Prostate gland (tissue), 2 donors: ENCODE measurements at regions not wholly inside any gene's neighbourhood (a gene's known extent, or its start where the extent isn't known, plus 50 kb on each side); places are given as distances from the start of the nearest gene placed in this dataset.

Experiments used
- DNase-seq: peaks from one replicate; pipeline ENCODE4 v3.0.0-alpha.2; 2019; ENCODE audit warnings: low spot score
- H3K27ac ChIP-seq, 2 donors: fragments of 200-600 bp; sonication (generic); 2 replicates each; pipeline ENCODE4 v1.5.1; 2017 to 2019
- H3K27me3 ChIP-seq: fragments of 200-600 bp; sonication (generic); replicated peaks from 2 replicates; pipeline ENCODE4 v1.5.1; 2019; ENCODE audit not compliant: insufficient read depth
- H3K36me3 ChIP-seq, 2 donors: fragments of 200-600 bp; sonication (generic); 1 replicate in 1 of 2; 2 replicates in 1 of 2; pipeline versions ENCODE4 v1.5.1 to v1.8.1; 2017 to 2019
- H3K4me1 ChIP-seq: fragments of 200-600 bp; sonication (generic); replicated peaks from 2 replicates; pipeline ENCODE4 v1.5.1; 2019
- H3K4me3 ChIP-seq, 2 donors: fragments of 200-600 bp; sonication (generic); 2 replicates each; pipeline ENCODE4 v1.5.1; 2017 to 2019
- H3K9me3 ChIP-seq: fragments of 200-600 bp; sonication (generic); 2 replicates; pipeline ENCODE4 v1.5.1; 2017
- POLR2A ChIP-seq: fragments of 450-650 bp; IDR thresholded peaks from one replicate; pipeline ENCODE4 v1.6.1; 2016; ENCODE audit warnings: antibody characterized with exemption, mild to moderate bottlenecking
- POLR2AphosphoS5 ChIP-seq: sonication (generic); formaldehyde crosslinking; IDR thresholded peaks from one replicate; pipeline ENCODE4 v1.6.1; 2017; ENCODE audit warnings: antibody characterized with exemption
- WGBS: methylation state at CpG from one replicate; pipeline ENCODE4 v1.1.5; 2018; 5-methylcytosine and 5-hydroxymethylcytosine counted together
- intact Hi-C: fragments of 100-400 bp; cut with DNase I; formaldehyde crosslinking; loops from one replicate; pipeline ENCODE4 v1.14.2; 2022
- TF ChIP-seq, protein P1 (sequence below), 4 experiments: fragments of 200-600 bp in 2 of 4; fragments of 450-650 bp in 2 of 4; sonication (generic) in 2 of 4; IDR thresholded peaks; 1 replicate in 3 of 4; 2 replicates in 1 of 4; pipeline ENCODE4 v1.5.1; 2016 to 2019; ENCODE audit warnings: antibody characterized with exemption in 4 of 4, mild to moderate bottlenecking in 2 of 4, moderate library complexity in 2 of 4

DNA sequence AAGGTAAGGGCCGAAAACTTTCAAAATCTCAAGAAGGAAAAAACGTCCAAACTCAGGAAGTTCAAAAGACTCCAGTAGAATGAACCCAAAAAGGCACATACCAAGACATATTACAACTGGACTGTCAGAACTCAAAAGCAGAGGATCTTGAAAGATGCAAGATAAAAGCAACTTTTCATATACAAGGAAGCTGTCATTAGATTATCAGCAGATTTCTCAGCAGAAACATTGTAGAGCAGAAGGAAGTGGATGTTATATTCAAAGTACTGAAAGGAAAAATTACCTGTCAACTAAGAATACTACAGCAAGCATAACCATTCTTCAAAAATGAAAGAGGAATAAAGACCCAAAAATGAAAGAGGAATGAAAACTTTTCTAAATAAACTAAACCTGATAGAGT, 224.9 kb downstream of the FAT4 start:
- Histone ChIP-seq H3K27me3 (no peaks in the 10 kb centered on the region), H3K4me3 (no peak overlapping the region), H3K4me1 (no peaks in the 10 kb centered on the region), H3K27ac (no peak overlapping the region), H3K36me3 (no peaks in the 10 kb centered on the region), H3K9me3 (no peaks in the 10 kb centered on the region)
- DNase-seq: no peak
- intact Hi-C loops: no loop called here
- 88% methylated on average over 2 of the region's 2 CpGs for WGBS
- TF ChIP-seq POLR2A (no peak), POLR2AphosphoS5 (no peak)
- TF ChIP-seq, protein P1, sequence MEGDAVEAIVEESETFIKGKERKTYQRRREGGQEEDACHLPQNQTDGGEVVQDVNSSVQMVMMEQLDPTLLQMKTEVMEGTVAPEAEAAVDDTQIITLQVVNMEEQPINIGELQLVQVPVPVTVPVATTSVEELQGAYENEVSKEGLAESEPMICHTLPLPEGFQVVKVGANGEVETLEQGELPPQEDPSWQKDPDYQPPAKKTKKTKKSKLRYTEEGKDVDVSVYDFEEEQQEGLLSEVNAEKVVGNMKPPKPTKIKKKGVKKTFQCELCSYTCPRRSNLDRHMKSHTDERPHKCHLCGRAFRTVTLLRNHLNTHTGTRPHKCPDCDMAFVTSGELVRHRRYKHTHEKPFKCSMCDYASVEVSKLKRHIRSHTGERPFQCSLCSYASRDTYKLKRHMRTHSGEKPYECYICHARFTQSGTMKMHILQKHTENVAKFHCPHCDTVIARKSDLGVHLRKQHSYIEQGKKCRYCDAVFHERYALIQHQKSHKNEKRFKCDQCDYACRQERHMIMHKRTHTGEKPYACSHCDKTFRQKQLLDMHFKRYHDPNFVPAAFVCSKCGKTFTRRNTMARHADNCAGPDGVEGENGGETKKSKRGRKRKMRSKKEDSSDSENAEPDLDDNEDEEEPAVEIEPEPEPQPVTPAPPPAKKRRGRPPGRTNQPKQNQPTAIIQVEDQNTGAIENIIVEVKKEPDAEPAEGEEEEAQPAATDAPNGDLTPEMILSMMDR (IDR thresholded peaks at IDR 0.05): no peak

DNA sequence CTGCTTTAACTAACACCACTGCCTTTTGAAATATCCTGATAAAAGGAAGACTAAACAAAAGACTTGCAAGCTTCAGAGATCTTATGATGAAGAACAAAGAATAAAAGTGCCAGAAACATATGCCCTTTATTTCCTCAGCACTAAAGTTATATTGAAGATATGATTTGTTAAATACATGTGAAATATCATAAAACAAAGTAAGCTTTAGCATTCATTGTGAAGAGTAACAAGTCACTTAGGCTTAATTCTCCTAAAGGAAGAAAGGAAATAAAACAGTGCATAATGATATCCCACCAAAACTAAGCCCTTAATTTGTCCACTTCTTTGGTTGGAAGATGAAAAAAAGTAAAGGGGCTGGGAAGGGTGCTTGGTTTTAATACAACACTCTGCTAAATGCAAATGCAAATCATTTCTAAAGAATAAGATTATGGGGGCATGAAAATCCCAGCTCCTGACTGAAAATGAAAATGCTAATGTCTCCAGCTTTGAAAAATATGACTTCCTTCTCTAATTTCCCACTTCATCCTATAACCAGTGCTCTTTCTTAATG, 227.2 kb downstream of the FAT4 start:
- no peak overlapping the region for H3K27ac ChIP-seq
- H3K27me3 ChIP-seq: no peaks in the 10 kb centered on the region
- intact Hi-C loops: no loop called here
- no peaks in the 10 kb centered on the region for H3K9me3 ChIP-seq
- H3K4me1 ChIP-seq: no peaks in the 10 kb centered on the region
- TF ChIP-seq POLR2AphosphoS5 (no peak), POLR2A (no peak)
- TF ChIP-seq, protein P1 (IDR thresholded peaks at IDR 0.05): no peak
- no peak for DNase-seq
- no peak overlapping the region for H3K4me3 ChIP-seq
- H3K36me3 ChIP-seq: no peaks in the 10 kb centered on the region

DNA sequence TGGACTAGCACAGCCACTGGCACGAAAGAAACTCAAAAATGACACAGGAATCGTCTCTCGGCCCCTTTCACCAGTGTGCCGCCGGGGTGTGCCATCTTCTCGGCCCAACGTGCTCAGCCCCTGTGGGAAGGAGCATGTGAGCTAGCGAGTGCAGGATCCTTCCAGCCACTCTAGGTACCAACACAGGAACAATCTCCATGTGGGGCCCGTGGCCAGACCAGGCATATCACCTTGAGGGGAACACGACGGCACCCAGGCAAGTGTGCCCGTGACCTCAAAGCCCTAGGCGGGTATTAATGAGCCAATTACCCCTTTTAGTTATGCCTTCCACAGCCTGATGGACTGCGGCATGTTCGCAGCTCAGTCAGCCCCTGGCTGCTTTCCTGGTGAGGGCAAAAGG, 231.5 kb downstream of the FAT4 start:
- WGBS: 94% methylated on average over 15 of the region's 15 CpGs
- Histone ChIP-seq H3K4me1 (no peaks in the 10 kb centered on the region), H3K36me3 (no peaks in the 10 kb centered on the region), H3K27ac (no peak overlapping the region), H3K9me3 (no peaks in the 10 kb centered on the region), H3K4me3 (no peak overlapping the region), H3K27me3 (no peaks in the 10 kb centered on the region)
- no peak for TF ChIP-seq POLR2AphosphoS5
- TF ChIP-seq, protein P1 (IDR thresholded peaks at IDR 0.05): no peak
- TF ChIP-seq POLR2A: no peak
- intact Hi-C loops: no loop called here
- DNase-seq: no peak

DNA sequence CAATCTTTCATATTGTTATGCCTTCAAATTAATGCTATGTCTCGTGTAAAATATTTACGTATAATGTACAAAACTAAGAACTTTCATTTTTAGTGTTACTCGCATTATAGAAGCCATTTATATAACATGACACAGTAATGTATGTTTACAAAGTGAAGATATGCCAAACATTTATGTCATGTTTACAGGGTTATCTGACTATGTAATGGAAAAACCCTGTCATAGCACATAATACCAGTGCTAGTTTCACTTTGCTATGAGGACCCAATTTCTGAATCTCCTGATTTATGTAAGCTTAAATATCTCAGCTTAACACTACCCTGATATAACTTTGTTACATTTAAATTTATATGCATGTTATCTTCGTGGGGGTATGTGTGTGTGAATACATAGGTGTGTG, 233.1 kb downstream of the FAT4 start:
- Histone ChIP-seq H3K9me3 (no peaks in the 10 kb centered on the region), H3K4me1 (no peaks in the 10 kb centered on the region), H3K27me3 (no peaks in the 10 kb centered on the region), H3K36me3 (no peaks in the 10 kb centered on the region), H3K27ac (no peak overlapping the region), H3K4me3 (no peak overlapping the region)
- no peak for DNase-seq
- intact Hi-C loops: no loop called here
- TF ChIP-seq, protein P1 (IDR thresholded peaks at IDR 0.05): no peak
- TF ChIP-seq POLR2A (no peak), POLR2AphosphoS5 (no peak)
- WGBS: 80% methylated on average over 4 of the region's 4 CpGs

DNA sequence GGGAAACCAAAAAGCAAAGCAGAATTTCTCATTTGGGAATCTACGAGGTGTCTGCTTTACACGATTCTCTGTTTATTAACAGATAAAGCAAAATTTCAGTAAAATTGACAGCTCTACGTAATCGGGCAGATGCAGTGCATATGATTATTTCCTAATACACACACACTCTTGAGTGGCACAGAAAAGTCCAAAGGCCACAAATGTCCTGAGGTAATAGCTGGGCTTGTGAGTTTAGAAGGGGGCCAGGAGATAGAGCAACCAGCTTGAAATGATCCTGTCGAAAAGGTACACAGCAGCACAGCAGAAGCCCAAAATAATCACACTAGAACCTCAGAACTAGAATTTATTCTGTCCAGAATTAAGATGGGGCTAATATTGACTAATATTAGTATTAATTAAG, 236.0 kb downstream of the FAT4 start:
- no peak for DNase-seq
- Histone ChIP-seq H3K9me3 (no peaks in the 10 kb centered on the region), H3K4me1 (no peaks in the 10 kb centered on the region), H3K36me3 (no peaks in the 10 kb centered on the region), H3K27ac (no peak overlapping the region), H3K4me3 (no peak overlapping the region), H3K27me3 (no peaks in the 10 kb centered on the region)
- 84% methylated on average over 5 of the region's 5 CpGs for WGBS
- intact Hi-C loops: no loop called here
- no peak for TF ChIP-seq POLR2A
- TF ChIP-seq POLR2AphosphoS5: no peak
- TF ChIP-seq, protein P1 (IDR thresholded peaks at IDR 0.05): no peak
